CD14-positive monocyte (primary cell): ENCODE measurements at regions not wholly inside any gene's neighbourhood (a gene's known extent, or its start where the extent isn't known, plus 50 kb on each side); places are given as distances from the start of the nearest gene placed in this dataset.

Experiments
- DNase-seq, 3 donors: peaks; one replicate each; pipeline ENCODE4 v3.0.0-alpha.2; 2011 to 2022
- H2AFZ ChIP-seq: 2 replicates; pipeline ENCODE4 v1.6.0; 2012; ENCODE audit warnings: mild to moderate bottlenecking, low read depth, low read length, inconsistent platforms; ENCODE audit not compliant: insufficient read depth, poor library complexity, severe bottlenecking
- H3K27ac ChIP-seq, 2 donors: 1 replicate in 1 of 2; 2 replicates in 1 of 2; pipeline ENCODE4 v1.5.1; 2012 to 2013; ENCODE audit warnings: low read length in 2 of 2, control low read depth in 1 of 2, inconsistent platforms in 1 of 2, low read depth in 1 of 2, mild to moderate bottlenecking in 1 of 2
- H3K27me3 ChIP-seq, 2 donors: one replicate each; pipeline versions ENCODE4 v1.6.0 to v1.6.1; 2011 to 2013; ENCODE audit warnings: low read length in 2 of 2; ENCODE audit not compliant: control insufficient read depth in 2 of 2, insufficient read depth in 2 of 2
- H3K36me3 ChIP-seq, 2 donors: replicated peaks in 1 of 2; 1 replicate in 1 of 2; 2 replicates in 1 of 2; pipeline versions ENCODE4 v1.5.1 to v1.6.1; 2012 to 2013; ENCODE audit warnings: low read length in 2 of 2, control low read depth in 1 of 2, inconsistent platforms in 1 of 2, mild to moderate bottlenecking in 1 of 2; ENCODE audit not compliant: insufficient read depth in 2 of 2, control insufficient read depth in 1 of 2
- H3K4me1 ChIP-seq, 2 donors: 1 replicate in 1 of 2; 2 replicates in 1 of 2; pipeline versions ENCODE4 v1.5.1 to v1.6.1; 2012 to 2013; ENCODE audit warnings: low read length in 2 of 2, control low read depth in 1 of 2, inconsistent platforms in 1 of 2, mild to moderate bottlenecking in 1 of 2, moderate library complexity in 1 of 2; ENCODE audit not compliant: insufficient read depth in 2 of 2, control insufficient read depth in 1 of 2
- H3K4me2 ChIP-seq: replicated peaks from 2 replicates; pipeline ENCODE3; 2012; ENCODE audit warnings: low read length, moderate library complexity, mild to moderate bottlenecking; ENCODE audit not compliant: poor library complexity, severe bottlenecking; ENCODE audit errors: extremely low read depth
- H3K4me3 ChIP-seq, 3 experiments: fragments of 200-600 bp in 1 of 3; sonication (generic) in 1 of 3; replicated peaks in 1 of 3; 1 replicate in 2 of 3; 2 replicates in 1 of 3; pipeline ENCODE4 v1.5.1; 2011 to 2013; ENCODE audit warnings: low read length in 3 of 3, mild to moderate bottlenecking in 3 of 3, control low read depth in 2 of 3, low read depth in 2 of 3, inconsistent platforms in 1 of 3, moderate library complexity in 1 of 3
- H3K79me2 ChIP-seq: 2 replicates; pipeline ENCODE4 v1.6.0; 2012; ENCODE audit warnings: mild to moderate bottlenecking, control low read depth, inconsistent platforms, low read length, moderate library complexity; ENCODE audit not compliant: insufficient read depth
- H3K9ac ChIP-seq: 2 replicates; pipeline ENCODE4 v1.6.0; 2017; ENCODE audit warnings: low read length, mild to moderate bottlenecking; ENCODE audit not compliant: insufficient read depth, poor library complexity, severe bottlenecking
- H3K9me3 ChIP-seq, 2 donors: replicated peaks in 1 of 2; 1 replicate in 1 of 2; 2 replicates in 1 of 2; pipeline versions ENCODE4 v1.5.1 to v1.6.1; 2012 to 2013; ENCODE audit warnings: low read length in 2 of 2, control low read depth in 1 of 2; ENCODE audit not compliant: control insufficient read depth in 1 of 2, insufficient read depth in 1 of 2
- H4K20me1 ChIP-seq: 2 replicates; pipeline ENCODE4 v1.6.0; 2012; ENCODE audit warnings: mild to moderate bottlenecking, low read length, control low read depth, moderate library complexity; ENCODE audit not compliant: insufficient read depth
- H3K27ac Mint-ChIP-seq, 7 donors: one replicate each; pipeline ENCODE4 v1.8.0; 2020; ENCODE audit warnings: mild to moderate bottlenecking in 7 of 7, mixed read lengths in 7 of 7, moderate library complexity in 6 of 7, inconsistent platforms in 2 of 7
- H3K27me3 Mint-ChIP-seq, 3 donors: one replicate each; pipeline ENCODE4 v1.8.0; 2021 to 2022; ENCODE audit warnings: low read depth in 3 of 3, mild to moderate bottlenecking in 3 of 3, mixed read lengths in 3 of 3, moderate library complexity in 3 of 3, inconsistent platforms in 1 of 3
- H3K36me3 Mint-ChIP-seq, 2 donors: one replicate each; pipeline ENCODE4 v1.8.0; 2020; ENCODE audit warnings: mixed read lengths in 2 of 2, inconsistent platforms in 1 of 2, mild to moderate bottlenecking in 1 of 2
- H3K4me1 Mint-ChIP-seq: one replicate; pipeline ENCODE4 v1.8.0; 2020; ENCODE audit warnings: mild to moderate bottlenecking, mixed read lengths
- H3K4me3 Mint-ChIP-seq, 2 donors: one replicate each; pipeline ENCODE4 v1.8.0; 2020; ENCODE audit warnings: mild to moderate bottlenecking in 2 of 2, mixed read lengths in 2 of 2, moderate library complexity in 1 of 2
- H3K9me3 Mint-ChIP-seq, 7 donors: one replicate each; pipeline ENCODE4 v1.8.0; 2020 to 2022; ENCODE audit warnings: mixed read lengths in 7 of 7, mild to moderate bottlenecking in 6 of 7, moderate library complexity in 6 of 7, inconsistent platforms in 2 of 7
- WGBS: methylation state at CpG from one replicate; pipeline ENCODE4 v1.1.5; 2013; ENCODE audit warnings: missing lambda C conversion rate; ENCODE audit not compliant: insufficient coverage; 5-methylcytosine and 5-hydroxymethylcytosine counted together
- intact Hi-C, 2 donors: fragments of 100-400 bp; cut with micrococcal nuclease; formaldehyde crosslinking; loops; one replicate each; pipeline versions ENCODE4 v1.15.0 to v1.15.1; 2023
- TF ChIP-seq, protein P1 (sequence below): fragments of 200-600 bp; IDR thresholded peaks from one replicate; pipeline ENCODE4 v1.8.0; 2022; ENCODE audit warnings: antibody characterized with exemption, mild to moderate bottlenecking

GRCh38 chr1:194848846-194849245 is 1662.4 kb upstream of the B3GALT2 start:
- H3K27me3 ChIP-seq, result no peaks in the 10 kb centered on the region
- DNase-seq, result no peak
- no peaks in the 10 kb centered on the region for H4K20me1 ChIP-seq
- Mint-ChIP-seq H3K4me1 (no peaks in the 10 kb centered on the region), H3K27ac (no peak overlapping the region), H3K4me3 (no peak overlapping the region), H3K36me3 (no peaks in the 10 kb centered on the region), H3K9me3 (peaks cover 0 to 3% (median 0%) of the 10 kb centered on the region in 7 donors), H3K27me3 (no peaks in the 10 kb centered on the region)
- no peak overlapping the region for H3K9ac ChIP-seq
- no peak overlapping the region for H2AFZ ChIP-seq
- no peaks in the 10 kb centered on the region for H3K79me2 ChIP-seq
- H3K4me2 ChIP-seq, result no peak overlapping the region
- intact Hi-C loops, result no loop called here
- no peak overlapping the region for H3K4me3 ChIP-seq
- TF ChIP-seq, protein P1, sequence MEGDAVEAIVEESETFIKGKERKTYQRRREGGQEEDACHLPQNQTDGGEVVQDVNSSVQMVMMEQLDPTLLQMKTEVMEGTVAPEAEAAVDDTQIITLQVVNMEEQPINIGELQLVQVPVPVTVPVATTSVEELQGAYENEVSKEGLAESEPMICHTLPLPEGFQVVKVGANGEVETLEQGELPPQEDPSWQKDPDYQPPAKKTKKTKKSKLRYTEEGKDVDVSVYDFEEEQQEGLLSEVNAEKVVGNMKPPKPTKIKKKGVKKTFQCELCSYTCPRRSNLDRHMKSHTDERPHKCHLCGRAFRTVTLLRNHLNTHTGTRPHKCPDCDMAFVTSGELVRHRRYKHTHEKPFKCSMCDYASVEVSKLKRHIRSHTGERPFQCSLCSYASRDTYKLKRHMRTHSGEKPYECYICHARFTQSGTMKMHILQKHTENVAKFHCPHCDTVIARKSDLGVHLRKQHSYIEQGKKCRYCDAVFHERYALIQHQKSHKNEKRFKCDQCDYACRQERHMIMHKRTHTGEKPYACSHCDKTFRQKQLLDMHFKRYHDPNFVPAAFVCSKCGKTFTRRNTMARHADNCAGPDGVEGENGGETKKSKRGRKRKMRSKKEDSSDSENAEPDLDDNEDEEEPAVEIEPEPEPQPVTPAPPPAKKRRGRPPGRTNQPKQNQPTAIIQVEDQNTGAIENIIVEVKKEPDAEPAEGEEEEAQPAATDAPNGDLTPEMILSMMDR, result no peak
- H3K36me3 ChIP-seq, result no peaks in the 10 kb centered on the region
- no peaks in the 10 kb centered on the region for H3K9me3 ChIP-seq
- H3K27ac ChIP-seq, result no peak overlapping the region
- no peaks in the 10 kb centered on the region for H3K4me1 ChIP-seq

- no peak overlapping the region for H2AFZ ChIP-seq
- intact Hi-C loops, result no loop called here
- H3K9me3 ChIP-seq, result no peaks in the 10 kb centered on the region
- no peak overlapping the region for H3K9ac ChIP-seq
- no peaks in the 10 kb centered on the region for H3K36me3 ChIP-seq
- no peaks in the 10 kb centered on the region for H3K4me1 ChIP-seq
- no peak for DNase-seq
- no peaks in the 10 kb centered on the region for H4K20me1 ChIP-seq
- Mint-ChIP-seq H3K4me1 (no peaks in the 10 kb centered on the region), H3K9me3 (peaks cover 0 to 3% (median 0%) of the 10 kb centered on the region in 7 donors), H3K4me3 (no peak overlapping the region), H3K27me3 (no peaks in the 10 kb centered on the region), H3K36me3 (no peaks in the 10 kb centered on the region), H3K27ac (no peak overlapping the region)
- WGBS, result no CpG with 5 or more reads among the region's 1 CpG
- no peaks in the 10 kb centered on the region for H3K27me3 ChIP-seq
- H3K4me3 ChIP-seq, result no peak overlapping the region
- TF ChIP-seq, protein P1, result no peak
- H3K27ac ChIP-seq, result no peak overlapping the region
- no peak overlapping the region for H3K4me2 ChIP-seq
- H3K79me2 ChIP-seq, result no peaks in the 10 kb centered on the region
These were observed 1660.1 kb upstream of the B3GALT2 start for GRCh38 chr1:194846488-194846887.
